ENCODE measurements at regions not wholly inside any gene's neighbourhood (a gene's known extent, or its start where the extent isn't known, plus 50 kb on each side); places are given as distances from the start of the nearest gene placed in this dataset.

- H4K20me1 ChIP-seq (ENCODE audit: insufficient read depth, low read length): no peaks in the 10 kb centered on the region
- peaks cover 8% of the 10 kb centered on the region for H3K4me1 ChIP-seq (ENCODE audit: low read length)
- peaks cover 3% of the 10 kb centered on the region; the same call in 1 of the 2 replicates for H3K27me3 ChIP-seq (ENCODE audit: low read depth, low read length)
- no peak overlapping the region for H3K4me3 ChIP-seq (ENCODE audit: low read length)
- H3K27ac ChIP-seq (ENCODE audit: low read length): no peak overlapping the region
- no peak overlapping the region for H3K9ac ChIP-seq (ENCODE audit: low read length)
- no peak overlapping the region for H2AFZ ChIP-seq (ENCODE audit: low read depth, low read length)
- no peaks in the 10 kb centered on the region for H3K36me3 ChIP-seq (replicated peaks; ENCODE audit: low read depth, low read length)
- no peaks in the 10 kb centered on the region for H3K79me2 ChIP-seq (ENCODE audit: low read length)
- no peaks in the 10 kb centered on the region for H3K9me3 ChIP-seq (ENCODE audit: insufficient read depth, low read length)
- H3K4me2 ChIP-seq (ENCODE audit: low read length): no peak overlapping the region
- no peak for TF ChIP-seq CTCF (IDR thresholded peaks at IDR 0.05; ENCODE audit: low read depth, low read length)
- no peak for TF ChIP-seq EZH2phosphoT487 (IDR thresholded peaks at IDR 0.05; ENCODE audit: low read depth)
Observed at GRCh38 chr20:10986586-10986985, 312.8 kb upstream of the JAG1 start.

- H4K20me1 ChIP-seq (ENCODE audit: insufficient read depth, low read length): no peaks in the 10 kb centered on the region
- peaks cover 8% of the 10 kb centered on the region for H3K4me1 ChIP-seq (ENCODE audit: low read length)
- H3K27ac ChIP-seq (ENCODE audit: low read length): no peak overlapping the region
- H3K79me2 ChIP-seq (ENCODE audit: low read length): no peaks in the 10 kb centered on the region
- H3K4me3 ChIP-seq (ENCODE audit: low read length): no peak overlapping the region
- H3K9ac ChIP-seq (ENCODE audit: low read length): no peak overlapping the region
- no peaks in the 10 kb centered on the region for H3K9me3 ChIP-seq (ENCODE audit: insufficient read depth, low read length)
- H3K4me2 ChIP-seq (ENCODE audit: low read length): no peak overlapping the region
- H2AFZ ChIP-seq (ENCODE audit: low read depth, low read length): no peak overlapping the region
- H3K27me3 ChIP-seq (ENCODE audit: low read depth, low read length): peaks cover 3% of the 10 kb centered on the region; the same call in 1 of the 2 replicates
- TF ChIP-seq EZH2phosphoT487 (IDR thresholded peaks at IDR 0.05; ENCODE audit: low read depth): no peak
- no peaks in the 10 kb centered on the region for H3K36me3 ChIP-seq (replicated peaks; ENCODE audit: low read depth, low read length)
Observed at GRCh38 chr20:10987651-10988383, 314.0 kb upstream of the JAG1 start.

GRCh38 chr20:10990625-10991382 is 317.0 kb upstream of the JAG1 start:
- H4K20me1 ChIP-seq (ENCODE audit: insufficient read depth, low read length): no peaks in the 10 kb centered on the region
- H3K9ac ChIP-seq (ENCODE audit: low read length): no peak overlapping the region
- H3K9me3 ChIP-seq (ENCODE audit: insufficient read depth, low read length): no peaks in the 10 kb centered on the region
- H3K4me2 ChIP-seq (ENCODE audit: low read length): no peak overlapping the region
- no peak overlapping the region for H2AFZ ChIP-seq (ENCODE audit: low read depth, low read length)
- no peaks in the 10 kb centered on the region for H3K36me3 ChIP-seq (replicated peaks; ENCODE audit: low read depth, low read length)
- H3K4me1 ChIP-seq (ENCODE audit: low read length): peaks cover 4% of the 10 kb centered on the region
- H3K27me3 ChIP-seq (ENCODE audit: low read depth, low read length): peaks cover 3% of the 10 kb centered on the region; the same call in 1 of the 2 replicates
- no peak overlapping the region for H3K27ac ChIP-seq (ENCODE audit: low read length)
- H3K4me3 ChIP-seq (ENCODE audit: low read length): no peak overlapping the region
- no peaks in the 10 kb centered on the region for H3K79me2 ChIP-seq (ENCODE audit: low read length)
- TF ChIP-seq EZH2phosphoT487 (IDR thresholded peaks at IDR 0.05; ENCODE audit: low read depth): no peak
- TF ChIP-seq CTCF (IDR thresholded peaks at IDR 0.05; ENCODE audit: low read depth, low read length): no peak

- Histone ChIP-seq H3K4me1 (ENCODE audit: low read length) (no peaks in the 10 kb centered on the region), H3K27ac (ENCODE audit: low read length) (no peak overlapping the region), H3K9me3 (ENCODE audit: insufficient read depth, low read length) (no peaks in the 10 kb centered on the region), H2AFZ (ENCODE audit: low read depth, low read length) (no peak overlapping the region), H4K20me1 (ENCODE audit: insufficient read depth, low read length) (no peaks in the 10 kb centered on the region), H3K9ac (ENCODE audit: low read length) (no peak overlapping the region), H3K27me3 (ENCODE audit: low read depth, low read length) (no peaks in the 10 kb centered on the region), H3K4me3 (ENCODE audit: low read length) (no peak overlapping the region), H3K36me3 (replicated peaks; ENCODE audit: low read depth, low read length) (no peaks in the 10 kb centered on the region), H3K4me2 (ENCODE audit: low read length) (no peak overlapping the region), H3K79me2 (ENCODE audit: low read length) (no peaks in the 10 kb centered on the region)
- no peak for TF ChIP-seq EZH2phosphoT487 (IDR thresholded peaks at IDR 0.05; ENCODE audit: low read depth)
- no peak for TF ChIP-seq CTCF (IDR thresholded peaks at IDR 0.05; ENCODE audit: low read depth, low read length)
Observed at GRCh38 chr20:10992731-10993130, 318.9 kb upstream of the JAG1 start.

Data from OCI-LY3 (cell line).